Esophagus muscularis mucosa (tissue), 4 donors: ENCODE measurements at regions not wholly inside any gene's neighbourhood (a gene's known extent, or its start where the extent isn't known, plus 50 kb on each side); places are given as distances from the start of the nearest gene placed in this dataset.

Experiments
- EP300 ChIP-seq: sonication (generic); formaldehyde crosslinking; IDR thresholded peaks from one replicate; pipeline ENCODE4 v1.6.1; 2017; ENCODE audit warnings: antibody characterized with exemption
- POLR2A ChIP-seq: fragments of 450-650 bp; IDR thresholded peaks from one replicate; pipeline ENCODE4 v1.6.1; 2017; ENCODE audit warnings: antibody characterized with exemption, moderate library complexity, mild to moderate bottlenecking, low read depth
- POLR2AphosphoS5 ChIP-seq, 2 donors: sonication (generic); formaldehyde crosslinking; IDR thresholded peaks; one replicate each; pipeline ENCODE4 v1.6.1; 2017; ENCODE audit warnings: antibody characterized with exemption in 2 of 2
- TF ChIP-seq, protein P1 (sequence below), 3 experiments: fragments of 200-600 bp in 2 of 3; fragments of 450-650 bp in 1 of 3; sonication (generic) in 2 of 3; IDR thresholded peaks; one replicate each; pipeline ENCODE4 v1.5.1; 2017 to 2019; ENCODE audit warnings: antibody characterized with exemption in 3 of 3, mild to moderate bottlenecking in 2 of 3, moderate library complexity in 1 of 3

DNA sequence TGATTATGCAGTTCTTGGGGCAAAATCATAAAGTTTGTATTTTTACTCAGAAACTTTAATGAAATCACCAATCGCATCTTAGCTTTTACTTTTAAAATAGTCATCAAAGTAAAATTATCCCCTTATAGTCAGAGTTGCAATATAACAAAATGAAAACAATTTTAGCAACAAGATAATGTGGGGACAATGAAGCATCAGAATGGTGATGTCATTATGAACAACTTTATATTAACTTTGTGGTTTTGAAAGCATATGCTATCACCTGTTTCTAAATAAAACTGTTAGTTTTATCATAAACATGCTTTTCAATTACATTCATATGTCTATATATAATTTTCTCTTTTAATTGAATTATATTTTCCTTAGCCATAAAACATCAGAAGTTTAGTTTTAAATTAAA is 856.8 kb downstream of the CDH9 start:
- TF ChIP-seq, protein P1, sequence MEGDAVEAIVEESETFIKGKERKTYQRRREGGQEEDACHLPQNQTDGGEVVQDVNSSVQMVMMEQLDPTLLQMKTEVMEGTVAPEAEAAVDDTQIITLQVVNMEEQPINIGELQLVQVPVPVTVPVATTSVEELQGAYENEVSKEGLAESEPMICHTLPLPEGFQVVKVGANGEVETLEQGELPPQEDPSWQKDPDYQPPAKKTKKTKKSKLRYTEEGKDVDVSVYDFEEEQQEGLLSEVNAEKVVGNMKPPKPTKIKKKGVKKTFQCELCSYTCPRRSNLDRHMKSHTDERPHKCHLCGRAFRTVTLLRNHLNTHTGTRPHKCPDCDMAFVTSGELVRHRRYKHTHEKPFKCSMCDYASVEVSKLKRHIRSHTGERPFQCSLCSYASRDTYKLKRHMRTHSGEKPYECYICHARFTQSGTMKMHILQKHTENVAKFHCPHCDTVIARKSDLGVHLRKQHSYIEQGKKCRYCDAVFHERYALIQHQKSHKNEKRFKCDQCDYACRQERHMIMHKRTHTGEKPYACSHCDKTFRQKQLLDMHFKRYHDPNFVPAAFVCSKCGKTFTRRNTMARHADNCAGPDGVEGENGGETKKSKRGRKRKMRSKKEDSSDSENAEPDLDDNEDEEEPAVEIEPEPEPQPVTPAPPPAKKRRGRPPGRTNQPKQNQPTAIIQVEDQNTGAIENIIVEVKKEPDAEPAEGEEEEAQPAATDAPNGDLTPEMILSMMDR (IDR thresholded peaks at IDR 0.05): no peak
- TF ChIP-seq EP300: no peak
- TF ChIP-seq POLR2A: no peak
- TF ChIP-seq POLR2AphosphoS5 (IDR thresholded peaks at IDR 0.05): no peak
